Tibial nerve (tissue), 4 donors: ENCODE measurements at regions not wholly inside any gene's neighbourhood (a gene's known extent, or its start where the extent isn't known, plus 50 kb on each side); places are given as distances from the start of the nearest gene placed in this dataset.

Experiments
- DNase-seq, 2 donors: peaks; one replicate each; pipeline ENCODE4 v3.0.0-alpha.2; 2019; ENCODE audit warnings: low spot score in 2 of 2
- H3K27ac ChIP-seq, 4 donors: fragments of 200-600 bp; sonication (generic) in 3 of 4; one replicate each; pipeline ENCODE4 v1.5.1; 2017 to 2019; ENCODE audit warnings: mild to moderate bottlenecking in 1 of 4
- H3K27me3 ChIP-seq, 2 donors: fragments of 200-600 bp; sonication (generic) in 1 of 2; one replicate each; pipeline versions ENCODE4 v1.5.1 to v1.6.0; 2017 to 2019
- H3K36me3 ChIP-seq, 3 donors: fragments of 200-600 bp; sonication (generic); one replicate each; pipeline ENCODE4 v1.5.1; 2018 to 2019
- H3K4me1 ChIP-seq, 4 donors: fragments of 200-600 bp; sonication (generic) in 3 of 4; one replicate each; pipeline ENCODE4 v1.5.1; 2017 to 2019
- H3K4me3 ChIP-seq, 4 donors: fragments of 200-600 bp; sonication (generic) in 3 of 4; one replicate each; pipeline ENCODE4 v1.5.1; 2017 to 2019; ENCODE audit warnings: mild to moderate bottlenecking in 1 of 4, moderate library complexity in 1 of 4
- H3K9me3 ChIP-seq, 4 donors: fragments of 200-600 bp; sonication (generic) in 3 of 4; one replicate each; pipeline ENCODE4 v1.5.1; 2017 to 2019
- EP300 ChIP-seq, 2 donors: sonication (generic); formaldehyde crosslinking; IDR thresholded peaks; one replicate each; pipeline ENCODE4 v1.6.1; 2017; ENCODE audit warnings: antibody characterized with exemption in 2 of 2, mild to moderate bottlenecking in 1 of 2
- POLR2A ChIP-seq, 2 donors: fragments of 450-650 bp; IDR thresholded peaks; one replicate each; pipeline ENCODE4 v1.6.1; 2017; ENCODE audit warnings: antibody characterized with exemption in 2 of 2, mild to moderate bottlenecking in 2 of 2, moderate library complexity in 2 of 2
- WGBS, 2 donors: methylation state at CpG; one replicate each; pipeline ENCODE4 v1.1.5; 2018; 5-methylcytosine and 5-hydroxymethylcytosine counted together
- TF ChIP-seq, protein P1 (sequence below), 5 experiments: fragments of 200-600 bp in 3 of 5; fragments of 450-650 bp in 2 of 5; sonication (generic) in 3 of 5; IDR thresholded peaks; one replicate each; pipeline ENCODE4 v1.5.1; 2016 to 2019; ENCODE audit warnings: antibody characterized with exemption in 5 of 5, mild to moderate bottlenecking in 3 of 5, moderate library complexity in 2 of 5

DNA sequence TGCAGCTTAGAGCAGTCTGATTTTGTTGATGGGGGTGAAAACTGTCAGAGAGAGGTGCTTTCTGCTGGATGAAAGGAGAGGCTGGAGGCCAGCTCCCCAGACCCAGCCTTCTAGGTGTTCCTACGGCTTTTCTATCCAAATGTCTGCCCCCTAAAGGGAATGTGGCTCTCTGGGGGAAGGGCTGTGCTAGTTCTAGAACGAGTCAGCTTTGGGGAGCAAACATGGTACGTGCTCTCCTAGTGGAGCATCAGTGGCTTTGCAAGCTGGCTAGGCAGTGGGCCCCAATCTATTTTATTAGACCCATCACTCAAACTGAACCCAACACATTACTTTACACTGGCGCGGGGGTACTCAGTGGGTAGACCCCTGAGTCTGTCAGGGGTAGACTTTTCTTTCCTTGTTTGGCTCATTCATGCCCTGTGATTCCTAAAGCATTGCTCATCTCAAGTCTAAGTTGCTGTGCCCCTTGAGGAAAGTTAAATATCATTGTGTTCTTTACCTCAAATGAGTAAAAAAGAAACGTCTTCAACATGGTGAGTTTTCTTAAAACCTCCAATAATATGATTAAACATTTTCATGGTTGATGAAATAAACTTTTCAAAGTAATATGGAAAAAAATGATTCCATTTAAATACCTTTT lies 254.9 kb downstream of the DLEU7 start:
- no peak for DNase-seq
- 91 to 93% methylated on average over 6 of the region's 6 CpGs for WGBS, 2 donors
- Histone ChIP-seq H3K36me3 (no peaks in the 10 kb centered on the region), H3K27ac (no peak overlapping the region), H3K4me3 (no peak overlapping the region), H3K9me3 (no peaks in the 10 kb centered on the region), H3K4me1 (peaks cover 0 to 13% (median 0%) of the 10 kb centered on the region in 4 donors), H3K27me3 (no peaks in the 10 kb centered on the region)
- TF ChIP-seq EP300 (IDR thresholded peaks at IDR 0.05) = no peak
- no peak for TF ChIP-seq POLR2A (IDR thresholded peaks at IDR 0.05)
- TF ChIP-seq, protein P1, sequence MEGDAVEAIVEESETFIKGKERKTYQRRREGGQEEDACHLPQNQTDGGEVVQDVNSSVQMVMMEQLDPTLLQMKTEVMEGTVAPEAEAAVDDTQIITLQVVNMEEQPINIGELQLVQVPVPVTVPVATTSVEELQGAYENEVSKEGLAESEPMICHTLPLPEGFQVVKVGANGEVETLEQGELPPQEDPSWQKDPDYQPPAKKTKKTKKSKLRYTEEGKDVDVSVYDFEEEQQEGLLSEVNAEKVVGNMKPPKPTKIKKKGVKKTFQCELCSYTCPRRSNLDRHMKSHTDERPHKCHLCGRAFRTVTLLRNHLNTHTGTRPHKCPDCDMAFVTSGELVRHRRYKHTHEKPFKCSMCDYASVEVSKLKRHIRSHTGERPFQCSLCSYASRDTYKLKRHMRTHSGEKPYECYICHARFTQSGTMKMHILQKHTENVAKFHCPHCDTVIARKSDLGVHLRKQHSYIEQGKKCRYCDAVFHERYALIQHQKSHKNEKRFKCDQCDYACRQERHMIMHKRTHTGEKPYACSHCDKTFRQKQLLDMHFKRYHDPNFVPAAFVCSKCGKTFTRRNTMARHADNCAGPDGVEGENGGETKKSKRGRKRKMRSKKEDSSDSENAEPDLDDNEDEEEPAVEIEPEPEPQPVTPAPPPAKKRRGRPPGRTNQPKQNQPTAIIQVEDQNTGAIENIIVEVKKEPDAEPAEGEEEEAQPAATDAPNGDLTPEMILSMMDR (IDR thresholded peaks at IDR 0.05) = no peak

- no peak overlapping the region for H3K4me3 ChIP-seq
- no peak for DNase-seq
- TF ChIP-seq, protein P1 (IDR thresholded peaks at IDR 0.05) = no peak
- TF ChIP-seq EP300 (IDR thresholded peaks at IDR 0.05) (no peak), POLR2A (IDR thresholded peaks at IDR 0.05) (no peak)
- no peaks in the 10 kb centered on the region for H3K36me3 ChIP-seq
- no peaks in the 10 kb centered on the region for H3K9me3 ChIP-seq
- peaks cover 0 to 19% (median under 1%) of the 10 kb centered on the region in 4 donors for H3K4me1 ChIP-seq
- no peaks in the 10 kb centered on the region for H3K27me3 ChIP-seq
- no peak overlapping the region for H3K27ac ChIP-seq
Measured at GRCh38 chr13:50589139-50589538, 254.4 kb downstream of the DLEU7 start.

- Histone ChIP-seq H3K27ac (no peak overlapping the region), H3K4me3 (no peak overlapping the region), H3K4me1 (peaks cover 0 to 24% (median 3%) of the 10 kb centered on the region in 4 donors), H3K36me3 (no peaks in the 10 kb centered on the region), H3K9me3 (no peaks in the 10 kb centered on the region), H3K27me3 (no peaks in the 10 kb centered on the region)
- DNase-seq = no peak
- 63 to 64% methylated on average over 2 of the region's 2 CpGs for WGBS, 2 donors
- TF ChIP-seq POLR2A (IDR thresholded peaks at IDR 0.05) (no peak), EP300 (IDR thresholded peaks at IDR 0.05) (no peak)
- TF ChIP-seq, protein P1 (IDR thresholded peaks at IDR 0.05) = no peak
Measured at GRCh38 chr13:50589651-50590054, 253.8 kb downstream of the DLEU7 start.

DNA sequence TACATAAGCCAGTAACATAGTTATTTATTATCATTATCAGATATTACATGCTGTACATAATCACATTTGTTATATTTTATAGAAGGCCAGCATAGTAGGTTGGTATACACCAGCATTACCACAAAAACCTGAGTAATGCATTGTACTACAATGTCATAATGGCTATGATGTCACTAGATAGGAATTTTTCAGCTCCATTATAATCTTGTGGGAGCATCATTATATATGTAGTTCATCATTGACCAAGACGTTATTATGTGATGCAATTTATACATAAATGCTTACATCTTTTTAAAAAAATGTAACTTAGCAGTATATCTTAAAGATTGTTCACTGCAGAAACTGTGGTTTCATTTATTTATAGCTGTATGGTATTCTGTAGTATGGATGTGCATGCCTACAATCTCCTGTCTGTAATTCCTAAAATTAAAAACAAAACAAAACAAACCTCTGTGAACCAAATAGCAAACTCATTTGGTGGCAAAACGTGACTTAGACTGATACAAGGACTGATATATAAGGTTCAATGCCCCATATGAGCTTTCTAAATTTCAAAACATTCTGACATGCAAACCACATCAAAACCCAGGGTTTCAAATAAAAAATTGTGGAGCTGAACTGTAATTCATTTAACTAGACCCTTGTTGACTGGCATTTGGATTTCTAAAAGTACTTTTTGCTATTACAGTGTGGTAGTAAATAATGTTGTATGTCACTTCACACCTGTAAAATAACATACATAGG lies 250.9 kb downstream of the DLEU7 start:
- no peak for DNase-seq
- Histone ChIP-seq H3K4me1 (peaks cover 0 to 30% (median 7%) of the 10 kb centered on the region in 4 donors), H3K27ac (no peak overlapping the region), H3K9me3 (no peaks in the 10 kb centered on the region), H3K4me3 (no peak overlapping the region), H3K27me3 (no peaks in the 10 kb centered on the region), H3K36me3 (no peaks in the 10 kb centered on the region)
- no peak for TF ChIP-seq EP300 (IDR thresholded peaks at IDR 0.05)
- TF ChIP-seq POLR2A (IDR thresholded peaks at IDR 0.05) = no peak
- TF ChIP-seq, protein P1 (IDR thresholded peaks at IDR 0.05) = no peak
- 48 to 61% methylated on average over 2 of the region's 2 CpGs for WGBS, 2 donors

- WGBS, 2 donors = 64 to 73% methylated on average over 1 of the region's 1 CpG
- H3K4me1 ChIP-seq = peaks cover 0 to 26% (median 7%) of the 10 kb centered on the region in 4 donors
- H3K4me3 ChIP-seq = no peak overlapping the region
- no peaks in the 10 kb centered on the region for H3K9me3 ChIP-seq
- no peak overlapping the region for H3K27ac ChIP-seq
- no peak for DNase-seq
- TF ChIP-seq POLR2A (IDR thresholded peaks at IDR 0.05) (no peak), EP300 (IDR thresholded peaks at IDR 0.05) (no peak)
- TF ChIP-seq, protein P1 (IDR thresholded peaks at IDR 0.05) = no peak
- no peaks in the 10 kb centered on the region for H3K27me3 ChIP-seq
- no peaks in the 10 kb centered on the region for H3K36me3 ChIP-seq
Measured at GRCh38 chr13:50593207-50593606, 250.3 kb downstream of the DLEU7 start.
